ENCODE measurements at regions not wholly inside any gene's neighbourhood (a gene's known extent, or its start where the extent isn't known, plus 50 kb on each side); places are given as distances from the start of the nearest gene placed in this dataset.

- FAIRE-seq = no peak
These were observed 173.0 kb downstream of the NTMT2 start for GRCh38 chr1:170318736-170319135.

DNA sequence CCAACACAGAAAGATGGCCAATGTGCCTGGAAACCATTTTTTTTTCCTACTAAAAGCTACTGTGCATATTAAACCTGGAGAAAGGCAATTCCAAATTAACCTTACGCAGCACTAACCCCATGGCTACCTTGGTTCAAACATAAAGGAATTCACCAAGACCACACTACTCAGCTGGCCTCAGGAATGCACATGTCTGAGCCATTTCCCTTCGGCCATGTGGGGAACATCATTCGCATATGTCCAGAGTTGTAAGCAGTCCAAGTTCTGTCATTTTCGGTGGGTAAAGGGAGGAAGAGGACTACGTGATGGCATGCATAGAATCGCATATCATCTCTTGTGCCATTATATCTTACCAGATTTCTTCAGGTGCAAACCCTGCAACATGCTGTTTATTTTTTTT, 175.4 kb downstream of the NTMT2 start:
- no peak for FAIRE-seq

GRCh38 chr1:170326186-170326585, 180.4 kb downstream of the NTMT2 start:
- no peak for FAIRE-seq

GRCh38 chr1:170332801-170333200, 187.0 kb downstream of the NTMT2 start:
- FAIRE-seq = no peak

- peak; percentile 77 for FAIRE-seq
These were observed 191.7 kb downstream of the NTMT2 start for GRCh38 chr1:170337413-170337994.

DNA sequence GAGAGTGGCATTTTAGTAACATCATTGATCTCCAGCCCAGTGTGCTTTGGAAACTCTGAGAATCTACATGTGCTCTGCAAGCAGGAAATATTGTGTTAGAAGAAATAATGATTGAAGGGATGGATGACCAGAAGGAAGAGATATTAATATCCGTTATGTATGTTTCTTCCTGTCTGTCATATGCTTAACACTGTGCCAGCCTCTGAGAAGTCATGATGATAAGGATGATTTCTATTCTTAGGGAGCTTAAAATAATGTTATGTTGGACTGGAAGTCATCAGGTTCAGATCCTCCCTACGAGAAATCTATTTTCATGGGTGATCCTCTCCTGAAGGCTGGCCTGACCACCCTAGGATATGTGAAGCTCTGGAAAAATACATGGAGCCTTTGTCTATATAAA, 192.4 kb upstream of the GORAB start:
- FAIRE-seq = no peak

DNA sequence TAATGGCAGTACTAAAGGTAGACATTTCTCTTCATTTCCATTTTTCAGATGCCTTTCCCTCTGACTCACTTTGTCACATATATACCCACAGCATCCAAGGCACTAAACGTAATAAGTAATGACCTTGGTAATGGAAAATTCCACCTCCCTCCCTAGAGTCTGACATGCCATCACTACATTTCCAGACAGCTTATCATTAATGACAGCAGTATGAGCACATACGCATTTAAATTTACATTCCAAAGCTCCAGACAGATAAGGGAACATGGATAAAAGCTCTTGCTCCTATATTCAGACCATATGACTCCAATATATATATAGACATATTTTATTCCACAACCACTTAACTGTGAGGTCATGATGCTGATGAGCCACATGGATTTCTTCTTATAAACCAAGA, 191.7 kb upstream of the GORAB start:
- FAIRE-seq = no peak

- FAIRE-seq = no peak
These were observed 180.5 kb upstream of the GORAB start for GRCh38 chr1:170351366-170351946.

- FAIRE-seq = no peak
These were observed 177.7 kb upstream of the GORAB start for GRCh38 chr1:170354246-170354645.

DNA sequence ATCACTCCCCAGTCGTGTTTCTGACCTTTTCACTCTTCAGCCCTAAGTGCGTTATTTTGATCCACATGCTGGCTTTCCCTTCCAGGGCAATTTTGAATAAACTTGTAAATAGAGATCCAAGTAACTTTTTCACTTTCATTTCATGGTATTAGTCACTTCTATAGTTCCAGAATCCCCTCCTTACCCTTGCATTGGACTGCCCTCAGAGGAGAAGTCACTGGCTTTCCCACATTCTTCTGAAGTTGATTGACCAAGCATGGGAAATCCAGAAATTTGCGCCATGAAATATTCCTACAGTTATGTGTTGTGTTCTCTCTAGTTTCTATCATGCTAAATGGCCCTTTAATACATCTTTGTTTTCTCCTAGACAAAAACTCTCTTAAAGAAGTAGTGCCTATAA, 177.3 kb upstream of the GORAB start:
- FAIRE-seq = no peak

GRCh38 chr1:170355267-170355801, 176.6 kb upstream of the GORAB start:
- FAIRE-seq = no peak

- no peak for FAIRE-seq
These were observed 175.4 kb upstream of the GORAB start for GRCh38 chr1:170356585-170356984.

DNA sequence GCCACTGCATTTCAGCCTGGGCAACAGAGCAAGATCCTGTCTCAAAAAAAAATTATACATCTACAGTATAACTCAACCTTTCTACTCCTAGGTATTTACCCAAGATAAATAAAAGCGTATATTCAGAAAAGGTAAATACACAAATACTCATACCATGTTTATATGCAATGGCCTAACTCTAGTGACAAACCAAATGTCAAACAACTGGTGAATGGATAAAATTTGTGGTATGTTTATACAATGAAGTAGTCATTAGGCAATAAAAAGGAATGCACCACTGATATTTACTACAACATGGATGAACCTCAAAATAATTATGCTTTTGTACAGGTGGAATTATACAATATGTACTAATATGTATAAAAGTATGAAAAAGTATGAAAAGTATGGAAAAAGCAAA, 174.2 kb upstream of the GORAB start:
- no peak for FAIRE-seq

GRCh38 chr1:170360601-170361000, 171.4 kb upstream of the GORAB start:
- FAIRE-seq = no peak

DNA sequence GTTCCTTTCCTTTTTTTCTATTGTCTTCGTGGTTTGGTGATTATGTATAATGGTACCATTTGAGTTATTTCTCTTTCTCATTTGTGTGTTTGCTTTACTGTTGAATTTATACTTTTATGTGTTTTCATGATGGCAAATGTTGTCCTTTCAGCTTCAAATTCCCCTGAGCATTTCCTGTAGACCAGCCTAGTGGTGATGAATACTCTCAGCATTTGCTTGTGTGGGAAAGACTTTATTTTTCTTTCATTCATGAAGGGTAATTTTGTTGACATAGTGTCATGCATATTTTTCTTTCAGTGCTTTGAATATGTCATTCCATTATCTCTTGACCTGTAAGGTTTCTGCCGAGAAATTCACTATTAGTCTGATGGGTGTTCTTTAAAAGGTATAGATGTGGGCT, 166.6 kb upstream of the GORAB start:
- no peak for FAIRE-seq

- FAIRE-seq = no peak
These were observed 165.0 kb upstream of the GORAB start for GRCh38 chr1:170366980-170367379.

- no peak for FAIRE-seq
These were observed 164.4 kb upstream of the GORAB start for GRCh38 chr1:170367615-170368014.

GRCh38 chr1:170369000-170369399, 163.0 kb upstream of the GORAB start:
- no peak for FAIRE-seq

DNA sequence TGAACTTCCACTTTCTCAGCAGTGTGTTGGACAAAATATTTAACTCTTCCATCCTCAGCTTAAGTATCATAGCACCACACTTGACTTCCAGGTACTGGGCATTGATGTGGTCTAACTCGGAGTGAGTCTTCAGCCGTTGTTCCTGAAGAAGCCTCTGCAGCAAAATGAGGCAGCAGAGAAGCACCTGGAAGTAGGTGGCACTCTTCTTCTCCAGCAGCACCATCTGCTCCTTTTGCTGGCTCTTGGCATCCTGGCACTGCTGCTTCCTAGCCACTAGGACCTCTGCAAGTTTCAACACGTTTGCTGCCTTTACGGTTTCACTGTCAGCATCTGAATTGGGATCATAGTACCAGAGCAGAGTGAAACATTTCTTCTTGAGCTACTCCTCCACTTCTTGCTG, 162.5 kb upstream of the GORAB start:
- FAIRE-seq = no peak

DNA sequence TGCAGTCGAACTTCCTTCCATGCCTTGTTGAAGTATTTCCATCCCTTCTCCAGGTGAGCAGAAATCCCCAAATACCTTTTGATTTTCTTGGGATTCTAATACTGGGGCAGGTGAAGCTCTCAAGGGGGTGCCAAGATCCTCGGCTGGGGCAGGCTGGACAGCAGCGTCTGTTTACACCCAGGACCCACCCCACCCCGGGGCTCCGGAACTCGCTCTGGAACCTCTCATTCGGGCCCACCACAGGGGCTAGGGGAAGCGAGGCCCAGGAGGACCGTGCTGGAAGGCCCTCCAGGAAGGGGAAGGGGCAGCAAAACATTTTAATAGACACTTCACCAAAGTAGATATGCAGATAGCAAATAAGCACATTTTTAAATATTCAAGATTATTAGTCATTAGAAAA, 161.9 kb upstream of the GORAB start:
- FAIRE-seq = no peak

DNA sequence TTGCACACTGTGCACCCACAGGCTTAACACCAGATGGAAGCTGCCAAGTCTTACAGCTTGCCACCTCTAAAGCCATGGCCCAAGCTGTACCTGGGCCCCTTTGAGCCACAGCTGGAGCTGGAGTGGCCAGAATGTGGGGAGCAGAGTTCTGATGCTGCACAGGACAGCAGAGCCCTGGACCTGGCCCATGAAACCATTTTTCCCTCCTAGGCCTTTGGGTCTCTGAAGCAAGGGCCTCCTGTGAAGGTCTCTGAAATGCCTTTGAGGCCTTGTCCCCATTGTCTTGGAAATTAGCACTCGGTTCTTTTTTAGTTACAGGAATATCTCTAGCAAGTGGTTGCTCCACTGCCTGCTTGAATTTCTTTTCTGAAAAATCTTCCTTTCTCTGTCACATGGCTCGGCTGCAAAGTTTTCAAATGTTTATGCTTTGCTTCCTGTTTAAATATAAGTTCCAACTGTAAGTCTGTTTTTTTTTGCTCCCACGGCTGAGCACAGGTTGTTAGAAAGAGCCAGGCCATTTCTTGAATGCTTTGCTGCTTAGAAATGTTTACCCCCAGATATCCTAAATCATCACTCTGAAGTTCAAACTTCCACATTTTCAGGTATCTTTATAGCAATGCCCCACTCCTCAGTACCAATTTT, 156.8 kb upstream of the GORAB start:
- no peak for FAIRE-seq

DNA sequence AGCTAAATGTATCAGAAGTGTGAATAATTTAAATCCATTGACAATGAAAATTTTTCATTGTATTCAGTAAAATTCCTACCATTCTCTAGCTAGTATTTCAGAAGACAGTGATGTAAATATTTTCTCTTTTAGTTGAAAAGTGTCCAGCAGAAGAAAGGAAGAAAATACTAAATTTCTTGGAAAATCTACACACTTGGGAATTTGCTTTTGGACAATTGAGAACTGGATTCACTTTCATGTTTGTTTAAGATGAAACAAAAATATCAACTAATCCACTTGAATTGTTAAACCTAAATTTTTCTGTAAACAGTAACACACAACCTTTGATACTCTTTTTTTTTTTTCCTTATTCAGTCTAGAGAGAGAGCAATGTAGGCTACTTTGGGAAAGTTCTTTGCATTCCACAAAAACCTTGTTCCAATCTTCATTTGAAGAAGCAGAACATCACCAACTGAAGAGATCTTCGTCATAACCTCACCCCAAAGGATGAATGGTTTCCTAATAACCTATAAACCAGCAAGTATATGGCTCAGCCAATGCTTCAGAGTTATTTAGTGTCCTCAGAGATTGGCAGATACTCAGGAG, 155.1 kb upstream of the GORAB start:
- peak; percentile 63 for FAIRE-seq

DNA sequence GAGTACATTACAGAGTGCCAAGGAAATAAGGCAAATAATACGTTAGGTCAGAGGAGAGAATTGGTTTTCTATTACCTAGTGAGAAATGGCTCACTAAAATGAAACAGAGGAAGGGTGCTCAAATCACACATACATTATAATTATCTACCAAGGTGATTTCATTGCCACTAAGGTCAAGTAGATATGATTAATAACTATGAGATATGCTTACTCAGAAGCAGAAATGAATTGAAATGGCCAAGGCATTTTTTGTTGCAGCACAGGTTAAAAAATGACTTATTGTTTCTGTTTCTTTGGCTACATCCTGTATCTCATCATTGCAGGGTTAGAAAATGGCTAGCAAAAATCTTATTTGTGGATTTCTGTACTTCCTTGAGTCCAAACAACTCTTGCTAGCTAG, 154.5 kb upstream of the GORAB start:
- FAIRE-seq = no peak
